Retina (tissue), 1 donor: ENCODE measurements at regions not wholly inside any gene's neighbourhood (a gene's known extent, or its start where the extent isn't known, plus 50 kb on each side); places are given as distances from the start of the nearest gene placed in this dataset.
"Not testable (repeated sequence)": the region's sequence is repeated elsewhere in the genome, so short reads cannot be mapped to it uniquely, and the experiment has no call there.

Source experiments
- DNase-seq: peaks from one replicate; pipeline ENCODE4 v3.0.0-alpha.2; 2016

DNA sequence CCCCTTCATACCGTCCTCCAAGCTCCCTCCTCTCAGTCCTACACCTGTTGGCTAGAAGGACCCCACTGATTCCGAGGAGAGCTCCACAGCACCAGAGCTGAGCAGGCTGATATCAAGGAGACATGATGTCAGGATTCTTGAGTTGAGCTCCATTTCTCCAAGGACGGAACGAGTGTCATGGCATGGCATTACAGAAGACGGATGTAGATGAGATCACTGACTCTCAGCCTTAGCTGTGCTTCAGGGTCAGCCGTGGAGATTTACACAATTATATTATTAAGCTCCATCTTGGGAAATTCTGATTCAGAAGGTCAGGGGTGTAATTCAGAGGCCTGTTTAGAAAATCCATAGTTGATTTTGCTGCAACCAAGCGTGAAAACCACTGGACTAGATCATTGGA lies 428.9 kb upstream of the B3GAT1 start:
- DNase-seq: no peak

DNA sequence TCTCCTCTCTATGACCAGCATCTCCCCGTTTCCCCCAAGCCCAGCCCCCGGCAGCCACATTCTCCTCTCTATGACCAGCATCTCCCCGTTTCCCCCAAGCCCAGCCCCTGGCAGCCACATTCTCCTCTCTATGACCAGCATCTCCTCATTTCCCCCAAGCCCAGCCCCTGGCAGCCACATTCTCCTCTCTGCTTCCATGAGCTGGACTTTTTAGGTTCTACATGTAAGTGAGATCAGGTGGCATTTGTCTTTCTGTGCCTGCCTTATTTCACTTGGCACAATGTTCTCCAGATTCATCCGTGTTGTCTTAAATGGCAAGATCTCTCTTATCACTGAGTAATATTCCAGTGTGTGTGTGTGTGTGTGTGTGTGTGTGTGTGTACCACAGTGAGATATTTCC lies 428.1 kb upstream of the B3GAT1 start:
- not testable (repeated sequence) for DNase-seq

DNA sequence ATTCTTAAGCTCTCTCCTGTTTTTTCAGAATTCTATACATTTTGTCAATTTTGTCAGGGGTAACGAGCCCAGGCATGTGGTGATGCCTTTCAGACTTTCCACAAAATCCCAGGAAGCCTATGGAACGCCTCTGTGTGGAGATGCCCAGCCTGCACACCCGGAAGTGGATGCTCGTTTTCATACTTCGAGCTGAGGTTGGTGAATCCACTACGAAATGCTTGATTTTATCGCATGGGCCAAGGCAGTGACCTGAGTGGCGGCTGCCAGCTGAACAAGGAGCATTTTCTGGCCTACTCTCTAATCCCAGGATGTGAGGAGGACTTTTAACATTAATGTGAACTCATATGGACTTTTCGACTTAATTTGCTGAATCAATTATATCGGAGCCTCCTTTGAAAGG lies 426.7 kb upstream of the B3GAT1 start:
- DNase-seq: no peak

DNA sequence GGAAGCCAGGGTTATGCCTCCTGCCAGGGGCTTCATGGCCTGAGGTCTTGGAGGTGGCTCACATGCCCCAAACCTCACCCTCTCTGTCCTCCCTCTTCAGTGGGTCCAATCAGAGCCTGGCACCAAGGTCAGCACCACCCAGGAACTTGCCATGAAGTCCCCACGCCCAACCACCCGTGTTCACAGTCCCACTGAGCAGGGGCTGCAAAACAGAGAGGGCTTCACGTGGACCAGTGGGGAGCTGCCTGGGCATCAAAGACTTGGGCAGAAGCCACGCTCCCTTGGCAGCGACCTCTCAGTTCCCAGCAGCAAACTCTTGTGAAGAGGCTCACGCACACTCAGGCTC lies 425.8 kb upstream of the B3GAT1 start:
- no peak for DNase-seq

DNA sequence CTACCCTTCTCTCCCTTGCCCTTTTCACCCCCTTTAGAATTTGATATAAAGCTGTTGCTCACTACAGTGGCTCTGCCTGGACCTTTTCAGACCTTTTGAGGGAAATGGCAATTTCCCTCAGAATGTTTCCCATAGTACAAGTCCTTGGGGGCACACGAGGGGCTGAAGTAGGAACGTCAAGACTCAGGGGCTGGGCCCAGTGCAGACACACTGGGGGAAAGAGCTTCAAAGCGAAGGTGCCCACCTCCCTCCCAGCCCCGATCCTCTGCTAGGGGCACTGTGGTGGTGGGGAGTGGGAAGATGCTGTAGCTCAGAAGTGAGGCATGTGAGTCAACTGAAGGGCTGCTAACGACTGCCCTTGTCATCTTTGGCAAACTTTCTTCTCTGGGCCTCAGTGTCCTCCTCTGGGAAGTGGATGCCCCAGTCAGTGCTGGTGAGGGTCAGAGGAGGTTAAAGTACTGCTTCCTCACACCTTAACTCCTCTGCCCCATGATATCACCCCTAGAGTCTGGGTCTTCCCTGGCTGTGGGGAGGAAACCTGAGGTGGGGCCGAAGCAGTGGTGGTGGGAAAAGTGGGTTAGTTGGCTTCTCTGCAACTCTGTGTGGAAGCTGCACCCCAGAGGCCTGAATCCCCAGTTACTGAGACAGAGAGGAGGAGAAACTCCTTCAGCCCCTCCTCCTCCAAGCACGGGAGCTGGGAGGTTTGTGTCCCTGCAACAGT lies 425.3 kb upstream of the B3GAT1 start:
- no peak for DNase-seq

DNA sequence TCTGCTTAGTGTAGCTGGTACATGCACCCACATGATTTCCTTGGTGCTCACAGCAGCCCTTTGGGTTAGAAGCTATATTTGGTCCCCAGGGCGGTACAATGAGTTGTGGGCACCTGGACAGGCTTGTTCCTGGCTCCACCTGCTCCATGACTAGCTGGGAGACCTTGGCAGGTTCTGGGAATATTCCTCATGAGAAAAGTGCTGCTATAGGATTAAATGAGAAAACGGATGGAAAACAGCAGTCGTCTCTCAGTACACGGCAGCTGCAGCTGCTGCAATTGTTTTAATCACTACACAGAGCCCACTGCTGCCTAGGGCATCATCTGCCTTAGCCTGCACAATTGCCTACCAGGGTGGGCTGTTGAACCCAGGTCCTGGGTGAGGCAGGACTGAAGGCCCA lies 424.5 kb upstream of the B3GAT1 start:
- DNase-seq: no peak

DNA sequence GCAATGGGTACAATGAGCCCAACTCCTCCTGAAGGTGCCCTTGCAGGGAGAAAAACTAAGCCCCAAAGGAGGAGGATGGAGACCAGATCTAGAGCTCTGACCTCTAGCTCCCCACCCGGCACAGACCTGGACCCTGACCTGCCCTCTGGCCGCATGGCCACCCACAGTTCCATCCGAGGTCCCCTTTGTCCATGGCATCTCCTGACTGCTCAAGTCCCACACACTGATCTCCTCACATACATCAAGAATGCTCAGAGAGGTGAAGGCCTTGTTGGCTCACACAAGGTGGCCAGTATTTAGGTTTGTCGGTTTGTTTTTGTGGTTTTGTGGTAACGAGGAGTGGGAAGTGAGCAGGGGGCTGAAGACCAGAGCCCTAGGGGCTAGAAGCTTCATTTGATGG lies 423.5 kb upstream of the B3GAT1 start:
- DNase-seq: no peak

DNA sequence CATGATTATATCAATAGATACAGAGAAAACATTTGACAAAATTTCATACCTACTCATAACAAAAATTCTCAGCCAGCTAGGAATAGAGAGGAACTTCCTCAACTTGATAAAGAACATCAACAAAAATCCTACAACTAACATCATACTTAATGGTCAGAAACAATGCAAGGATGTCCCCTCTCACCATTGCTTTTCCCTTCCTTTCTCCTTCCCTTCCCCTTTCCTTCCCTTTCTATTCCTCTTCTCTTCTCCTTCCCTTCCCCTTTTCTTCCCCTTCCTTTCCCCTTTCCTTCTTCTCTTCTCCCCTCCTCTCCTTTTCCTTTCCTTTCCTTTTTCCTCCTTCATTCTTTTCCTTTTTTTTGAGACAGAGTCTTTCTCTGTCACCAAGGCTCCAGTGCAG lies 418.3 kb upstream of the B3GAT1 start:
- no peak for DNase-seq

DNA sequence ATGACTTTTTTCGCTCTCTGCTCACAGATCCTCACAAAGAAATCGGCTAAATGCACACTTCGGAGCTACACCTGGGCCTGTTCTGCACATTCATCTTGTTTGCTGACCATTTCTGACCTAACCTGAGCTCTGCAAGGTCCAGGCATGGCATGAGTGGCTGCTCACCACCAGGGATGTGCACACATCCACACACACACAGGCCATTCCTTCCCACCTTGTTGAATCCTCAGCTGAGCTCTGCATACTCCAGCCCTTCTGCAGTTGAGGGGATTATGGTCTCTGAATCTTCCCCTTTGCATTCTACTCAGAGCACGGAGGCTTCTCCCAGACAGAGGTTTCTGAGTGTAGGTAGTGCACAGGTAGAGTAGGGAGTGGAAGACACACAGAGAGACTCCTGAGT lies 411.9 kb upstream of the B3GAT1 start:
- no peak for DNase-seq

DNA sequence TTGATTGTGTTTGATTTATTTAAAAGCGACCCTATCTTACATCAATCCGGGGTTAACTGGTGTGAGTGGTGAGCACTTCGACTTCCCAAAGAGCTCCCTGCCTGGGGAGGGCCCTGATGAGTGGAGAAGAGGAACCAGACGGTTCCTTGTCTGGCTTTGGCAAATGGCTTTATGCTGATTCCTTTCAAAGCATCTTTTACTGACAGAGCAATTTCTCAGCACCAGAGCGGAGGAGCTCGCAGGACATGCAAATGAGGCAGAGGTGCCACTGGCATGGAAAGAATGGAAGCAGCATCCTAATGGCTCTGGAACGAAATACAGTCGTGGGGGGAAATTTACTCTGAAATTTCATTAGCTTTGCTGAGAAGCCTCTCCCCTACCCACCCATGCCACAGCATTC lies 410.9 kb upstream of the B3GAT1 start:
- DNase-seq: no peak

DNA sequence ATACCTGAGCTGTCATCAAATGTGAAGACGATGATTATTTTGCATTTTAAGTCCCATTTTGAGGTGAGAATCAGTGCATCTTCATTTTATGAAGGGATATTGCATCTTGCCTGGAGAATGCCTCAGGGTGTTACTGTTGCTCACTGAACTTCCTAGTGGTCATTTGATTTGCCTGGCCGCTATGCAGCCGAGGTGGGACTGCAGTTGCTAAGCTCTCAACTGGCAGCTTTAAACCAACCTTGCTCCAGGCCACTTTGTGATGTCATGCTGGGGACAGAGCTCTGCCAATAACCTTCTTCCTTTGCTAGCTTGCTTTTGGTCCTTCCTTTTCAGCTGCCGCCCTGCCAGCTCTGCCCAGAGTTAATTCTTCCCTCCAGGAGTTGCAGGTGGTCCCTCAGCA lies 409.4 kb upstream of the B3GAT1 start:
- DNase-seq: no peak

DNA sequence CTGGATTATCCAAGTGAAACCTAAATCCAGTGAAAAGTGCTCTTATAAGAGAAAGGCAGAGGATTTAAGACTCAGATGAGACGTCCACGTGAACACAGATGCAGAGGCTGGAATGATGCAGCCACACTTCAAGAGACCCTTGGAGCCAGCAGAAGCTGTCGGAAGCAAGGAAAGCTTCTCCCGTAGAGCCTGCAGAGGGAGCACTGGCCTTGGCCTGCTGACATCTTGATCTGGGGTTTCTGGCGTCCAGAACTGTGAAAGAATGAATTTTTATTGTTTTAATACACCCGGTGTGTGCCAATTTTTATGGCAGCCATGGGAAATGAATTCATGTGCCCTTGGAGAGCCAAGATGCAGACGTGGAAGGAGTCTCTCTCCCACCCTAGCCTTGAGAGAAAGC lies 407.0 kb upstream of the B3GAT1 start:
- DNase-seq: no peak

DNA sequence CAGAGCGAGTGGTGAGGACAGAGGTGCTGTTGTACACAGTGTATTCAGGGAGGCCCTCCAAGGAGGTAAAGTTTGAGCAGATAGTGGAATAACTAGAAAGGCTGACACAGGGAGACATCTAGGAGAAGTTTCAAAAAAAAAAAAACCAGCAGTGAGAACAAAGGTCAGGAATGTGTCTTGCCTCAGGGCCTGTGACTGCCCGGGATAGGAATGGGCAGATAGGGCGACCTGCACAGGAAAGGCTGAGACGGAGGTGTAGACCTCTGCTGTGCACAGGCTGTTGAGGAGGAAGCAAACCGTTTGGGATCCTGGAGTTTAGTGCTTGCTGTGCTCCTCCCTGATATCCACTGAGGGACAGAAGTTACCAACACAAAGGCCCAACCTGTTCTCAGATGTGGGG lies 406.5 kb upstream of the B3GAT1 start:
- no peak for DNase-seq

DNA sequence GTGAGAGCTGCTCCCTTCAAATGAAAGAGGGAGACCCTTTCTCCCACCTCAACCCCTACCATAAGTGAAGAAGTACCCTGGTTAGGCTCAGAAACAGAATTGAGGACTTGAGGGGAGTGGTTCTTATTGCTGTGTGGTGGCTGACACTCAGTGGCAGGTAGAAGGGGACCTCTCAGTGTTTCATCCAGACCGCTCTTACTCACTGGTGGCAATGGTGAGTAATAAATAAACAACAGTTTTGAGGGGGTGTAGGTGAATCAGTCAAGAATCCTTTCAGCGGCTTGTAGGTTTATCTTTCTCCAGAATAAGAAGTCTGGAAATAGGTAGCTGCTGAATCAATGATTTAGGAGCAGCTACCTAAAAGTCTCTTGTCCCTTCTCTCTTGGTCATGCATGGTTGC lies 403.4 kb upstream of the B3GAT1 start:
- DNase-seq: no peak

DNA sequence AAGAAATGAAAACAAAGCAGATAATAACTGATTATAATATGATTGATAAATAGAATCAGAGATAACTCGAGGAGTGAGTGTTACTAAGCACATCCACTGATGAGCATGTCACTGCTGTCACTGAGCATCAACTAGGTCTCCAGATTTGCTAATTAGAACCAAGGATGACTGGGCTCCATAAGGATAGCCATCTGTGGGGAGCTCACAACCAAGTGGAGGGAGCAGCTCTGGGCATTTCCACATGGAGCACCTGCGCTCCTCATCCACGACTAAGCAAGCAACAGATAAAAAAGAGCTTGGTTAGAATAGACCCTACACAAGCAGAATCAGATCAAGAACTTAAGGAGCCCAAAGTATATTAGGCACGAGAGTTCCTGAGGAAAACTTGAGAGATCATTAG lies 396.0 kb upstream of the B3GAT1 start:
- no peak for DNase-seq

DNA sequence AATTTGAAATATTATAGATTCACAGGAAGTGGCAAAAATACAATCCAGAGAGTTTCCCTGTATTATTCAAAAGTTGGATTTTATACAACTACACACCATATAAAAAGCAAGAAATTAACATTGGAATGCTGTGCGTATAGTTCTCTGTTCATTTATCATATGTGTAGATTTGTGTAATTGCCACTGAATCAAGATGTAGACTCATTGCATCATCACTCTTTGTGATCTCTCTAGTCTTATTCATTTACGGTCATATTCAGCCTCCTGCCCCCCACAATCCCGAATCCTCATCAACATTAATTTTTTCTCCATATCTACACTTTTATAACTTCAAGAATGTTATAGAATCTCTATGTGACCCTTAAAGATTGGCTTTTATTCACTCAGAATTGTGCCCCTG lies 390.6 kb upstream of the B3GAT1 start:
- no peak for DNase-seq

DNA sequence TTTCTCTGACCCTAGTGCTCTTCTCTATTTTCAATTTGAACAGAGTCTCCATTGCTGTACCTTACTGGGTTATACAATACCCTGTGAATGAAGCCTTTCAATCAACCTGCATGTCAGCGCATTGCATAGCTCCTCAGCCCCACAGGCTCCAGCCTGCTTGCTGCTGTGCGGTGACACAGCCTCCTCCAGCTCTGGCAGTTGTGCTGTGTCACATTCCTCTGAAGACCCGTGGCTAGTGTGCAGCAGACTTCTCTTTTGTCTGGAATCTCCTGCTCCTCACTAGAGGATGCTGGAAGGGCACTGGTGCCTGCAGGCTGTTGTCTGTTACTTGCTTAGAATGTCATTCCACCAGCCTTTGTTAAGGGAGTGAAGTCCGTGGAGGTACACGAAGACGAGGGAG lies 390.1 kb upstream of the B3GAT1 start:
- peak; percentile 76 for DNase-seq

DNA sequence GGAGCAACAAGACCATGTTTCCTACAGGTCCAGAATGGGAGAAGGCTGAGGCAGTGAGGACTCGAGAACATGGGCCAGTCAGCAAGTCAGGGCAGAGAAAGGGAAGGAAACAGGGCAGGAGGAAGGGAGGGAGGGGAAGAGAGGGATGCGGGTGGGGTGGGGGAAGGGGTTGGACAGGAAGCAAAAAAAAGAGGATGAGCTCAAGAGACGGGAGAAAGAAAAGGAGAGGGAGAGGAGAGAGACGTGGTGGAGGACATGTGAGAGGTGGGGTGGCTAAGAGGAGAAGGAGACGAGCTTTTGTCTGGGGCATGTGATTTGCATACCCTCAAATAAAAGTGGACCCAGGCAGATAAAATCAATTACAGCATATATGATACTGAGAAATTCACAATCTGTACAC lies 389.5 kb upstream of the B3GAT1 start:
- DNase-seq: no peak

DNA sequence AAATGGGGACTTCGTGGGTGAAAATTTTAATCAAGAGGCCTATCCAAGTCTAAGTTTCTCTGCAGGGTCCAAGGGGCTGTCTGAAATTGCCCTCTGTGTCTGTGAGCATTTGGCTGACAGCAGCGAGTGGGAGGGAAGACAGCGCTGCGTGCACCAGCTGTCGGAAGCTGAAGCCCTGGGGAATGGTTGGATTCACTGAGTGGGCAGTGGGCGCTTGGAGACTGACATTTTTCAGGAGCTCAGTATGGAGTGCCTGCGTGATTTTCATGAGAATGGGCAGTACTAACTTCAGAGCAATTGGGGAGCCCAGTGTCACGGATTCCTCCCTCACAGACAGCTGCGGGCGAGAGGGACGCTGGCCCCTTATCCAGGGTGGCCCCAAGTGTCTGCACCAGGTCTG lies 388.8 kb upstream of the B3GAT1 start:
- peak; percentile 73 for DNase-seq

DNA sequence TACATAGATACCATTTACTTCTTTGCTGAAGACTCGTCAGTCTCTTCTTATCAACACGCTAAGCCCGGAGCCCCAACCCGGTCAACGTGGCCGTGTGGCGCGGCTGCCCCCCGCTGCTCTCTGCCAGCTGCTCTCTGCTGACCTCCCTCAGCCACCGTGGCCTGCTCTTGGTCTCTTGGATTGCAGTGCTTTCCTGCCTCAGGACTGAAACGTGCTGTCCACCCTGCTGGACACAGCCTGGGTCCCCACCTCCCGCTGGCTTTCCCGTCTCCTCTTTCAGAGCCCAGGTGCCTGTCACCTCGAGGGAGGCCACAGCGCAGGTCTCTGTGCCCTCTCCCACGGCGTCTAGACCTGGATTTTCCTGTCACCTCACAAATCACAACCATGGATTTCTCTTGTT lies 388.1 kb upstream of the B3GAT1 start:
- DNase-seq: peak; percentile 53

DNA sequence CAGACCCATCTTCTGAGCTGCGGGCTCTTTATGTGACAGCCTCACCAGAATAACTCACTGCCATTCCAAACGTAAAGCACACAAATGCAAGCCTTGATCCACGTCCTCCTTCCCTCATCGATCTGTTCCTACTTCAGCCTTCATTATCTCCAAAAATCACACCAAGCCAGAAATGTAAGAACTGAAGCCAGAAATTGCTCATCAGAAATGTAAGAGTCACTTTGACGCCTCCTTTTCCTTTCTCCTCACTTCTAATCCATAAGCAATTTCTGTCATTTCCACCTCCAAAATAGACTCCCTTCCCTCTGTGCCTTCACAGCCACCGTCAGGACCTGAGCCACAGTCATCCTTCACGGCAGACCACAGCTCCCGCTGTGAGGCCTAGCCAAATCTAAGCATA lies 387.3 kb upstream of the B3GAT1 start:
- no peak for DNase-seq

DNA sequence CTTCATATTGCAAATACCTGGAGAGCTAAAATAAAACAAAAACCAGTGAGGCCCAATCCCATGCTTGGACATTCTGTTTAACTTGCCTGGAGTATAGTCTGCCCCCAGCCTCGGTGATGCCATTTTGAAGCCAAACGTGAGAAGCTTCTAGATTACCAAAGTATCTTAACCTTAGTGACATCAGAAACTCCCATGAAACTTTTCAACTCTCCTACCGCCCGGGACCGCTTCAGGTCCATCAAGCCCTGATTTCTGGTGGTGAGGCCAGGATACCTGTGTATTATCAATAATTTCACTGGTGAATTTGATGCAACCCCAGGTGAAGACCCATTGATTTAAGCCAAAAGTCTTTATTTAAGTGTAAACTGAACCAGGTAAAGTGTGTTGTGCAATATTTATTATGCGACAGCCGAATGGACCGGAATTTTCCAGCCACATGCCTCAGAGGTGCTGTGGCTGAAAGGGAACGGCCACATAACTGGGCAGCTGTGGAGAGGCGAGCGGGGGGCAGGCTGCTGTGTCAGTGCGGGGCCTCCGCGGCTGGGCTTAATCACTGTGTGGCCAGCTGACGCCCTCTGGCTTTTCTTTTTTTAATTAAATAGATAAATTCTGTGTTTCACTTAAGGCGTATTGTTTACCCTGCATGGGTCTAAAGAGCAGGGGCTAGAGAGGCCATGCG lies 385.5 kb upstream of the B3GAT1 start:
- DNase-seq: no peak

DNA sequence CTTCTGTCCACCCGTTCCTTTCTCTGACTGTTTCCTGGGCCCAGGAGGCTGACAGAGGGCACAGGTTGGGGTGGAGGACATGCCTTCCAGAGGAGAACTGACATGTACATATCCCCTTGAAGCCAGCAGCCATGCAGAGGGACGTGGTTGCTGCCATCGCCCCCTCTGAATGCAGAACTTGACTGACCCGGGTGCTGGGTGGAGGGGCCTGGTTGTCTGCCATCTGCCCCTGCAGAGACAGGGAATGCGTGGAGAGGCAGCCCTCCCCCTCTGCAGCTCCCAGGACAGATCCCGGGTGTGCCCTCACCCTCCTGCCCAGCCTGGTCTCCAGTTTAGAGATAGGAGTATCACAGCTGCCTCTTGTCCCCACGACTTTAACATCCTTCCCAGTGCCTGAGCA lies 383.0 kb upstream of the B3GAT1 start:
- DNase-seq: no peak

DNA sequence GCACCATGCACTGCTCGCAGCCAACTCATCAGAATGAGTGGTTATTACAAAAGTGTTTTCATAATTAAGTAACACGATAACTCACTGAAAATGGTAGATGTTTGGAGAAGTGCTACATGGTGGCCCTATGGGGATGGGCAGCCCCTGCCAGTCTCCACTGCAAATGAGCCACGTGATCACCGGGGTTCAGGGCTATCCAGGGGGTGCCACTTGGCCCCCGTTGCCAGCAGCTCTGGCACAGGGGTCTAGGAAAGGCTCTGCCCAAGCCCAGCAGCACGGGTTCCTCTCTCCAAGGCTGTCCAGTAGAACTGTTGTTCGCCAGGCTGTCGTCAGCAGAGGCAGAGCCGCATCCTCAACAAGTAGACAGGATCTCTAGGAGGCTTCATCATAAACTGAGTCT lies 382.1 kb upstream of the B3GAT1 start:
- no peak for DNase-seq

DNA sequence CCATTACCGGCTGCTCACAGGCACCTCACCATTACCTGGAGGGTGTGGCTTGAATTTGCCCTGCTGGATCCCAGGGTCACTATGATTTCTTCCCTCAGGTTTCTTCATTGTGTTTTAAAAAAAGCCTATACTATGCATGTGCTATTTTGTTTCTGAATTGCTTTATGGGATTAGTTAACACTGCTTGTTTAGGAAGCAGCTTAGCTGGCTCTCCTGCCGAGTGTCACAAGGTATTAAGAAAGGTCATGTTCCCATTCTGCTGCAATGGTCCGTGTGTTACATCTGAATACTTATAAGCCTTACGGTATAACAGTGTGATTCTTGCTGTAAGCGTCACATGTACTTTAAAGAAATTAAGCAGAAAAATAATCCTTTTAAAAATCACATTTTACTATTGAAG lies 380.6 kb upstream of the B3GAT1 start:
- DNase-seq: no peak
